HG03025 (cell line): ENCODE measurements at regions not wholly inside any gene's neighbourhood (a gene's known extent, or its start where the extent isn't known, plus 50 kb on each side); places are given as distances from the start of the nearest gene placed in this dataset.

ENCODE experiments used
- ATAC-seq: cut with Tn5 transposase; IDR thresholded peaks from one replicate; pipeline ENCODE4 v1.9.1; 2021; ENCODE audit warnings: mild to moderate bottlenecking, moderate library complexity; ENCODE audit not compliant: unreplicated experiment, low FRiP score

- ATAC-seq = no peak
These were observed 267.3 kb downstream of the MAP2K4 start for GRCh38 chr17:12287953-12288352.

GRCh38 chr17:12290207-12290606 lies 269.5 kb downstream of the MAP2K4 start:
- no peak for ATAC-seq

- ATAC-seq = no peak
These were observed 275.5 kb downstream of the MAP2K4 start for GRCh38 chr17:12296209-12296625.

- ATAC-seq = no peak
These were observed 280.9 kb downstream of the MAP2K4 start for GRCh38 chr17:12301551-12301950.

GRCh38 chr17:12302711-12303110 lies 282.0 kb downstream of the MAP2K4 start:
- no peak for ATAC-seq

- ATAC-seq = no peak
These were observed 290.1 kb downstream of the MAP2K4 start for GRCh38 chr17:12310811-12311210.

- no peak for ATAC-seq
These were observed 292.0 kb downstream of the MAP2K4 start for GRCh38 chr17:12312692-12313091.

- no peak for ATAC-seq
These were observed 293.1 kb downstream of the MAP2K4 start for GRCh38 chr17:12313786-12314185.

- no peak for ATAC-seq
These were observed 295.3 kb downstream of the MAP2K4 start for GRCh38 chr17:12316021-12316420.

- no peak for ATAC-seq
These were observed 298.0 kb downstream of the MAP2K4 start for GRCh38 chr17:12318571-12319266.

- no peak for ATAC-seq
These were observed 299.6 kb downstream of the MAP2K4 start for GRCh38 chr17:12320286-12320685.

- ATAC-seq = no peak
These were observed 307.5 kb downstream of the MAP2K4 start for GRCh38 chr17:12328204-12328603.

- no peak for ATAC-seq
These were observed 309.8 kb downstream of the MAP2K4 start for GRCh38 chr17:12330456-12330855.

- no peak for ATAC-seq
These were observed 320.7 kb downstream of the MAP2K4 start for GRCh38 chr17:12341328-12341727.

GRCh38 chr17:12342161-12342560 lies 321.5 kb downstream of the MAP2K4 start:
- ATAC-seq = no peak

- no peak for ATAC-seq
These were observed 322.1 kb downstream of the MAP2K4 start for GRCh38 chr17:12342609-12343435.

GRCh38 chr17:12348476-12348875 lies 317.2 kb upstream of the MYOCD start:
- no peak for ATAC-seq

GRCh38 chr17:12349297-12349696 lies 316.4 kb upstream of the MYOCD start:
- no peak for ATAC-seq

- no peak for ATAC-seq
These were observed 313.6 kb upstream of the MYOCD start for GRCh38 chr17:12352127-12352526.

GRCh38 chr17:12357600-12357999 lies 308.1 kb upstream of the MYOCD start:
- ATAC-seq = no peak

GRCh38 chr17:12358477-12358876 lies 307.2 kb upstream of the MYOCD start:
- no peak for ATAC-seq
